ENCODE measurements at regions not wholly inside any gene's neighbourhood (a gene's known extent, or its start where the extent isn't known, plus 50 kb on each side); places are given as distances from the start of the nearest gene placed in this dataset.

- DNase-seq (ENCODE audit: low spot score), result no peak
- intact Hi-C loops (cut with DNase I), result no loop called here
These were observed 517.5 kb upstream of the GRIA3 start for GRCh38 chrX:122666601-122667000.

DNA sequence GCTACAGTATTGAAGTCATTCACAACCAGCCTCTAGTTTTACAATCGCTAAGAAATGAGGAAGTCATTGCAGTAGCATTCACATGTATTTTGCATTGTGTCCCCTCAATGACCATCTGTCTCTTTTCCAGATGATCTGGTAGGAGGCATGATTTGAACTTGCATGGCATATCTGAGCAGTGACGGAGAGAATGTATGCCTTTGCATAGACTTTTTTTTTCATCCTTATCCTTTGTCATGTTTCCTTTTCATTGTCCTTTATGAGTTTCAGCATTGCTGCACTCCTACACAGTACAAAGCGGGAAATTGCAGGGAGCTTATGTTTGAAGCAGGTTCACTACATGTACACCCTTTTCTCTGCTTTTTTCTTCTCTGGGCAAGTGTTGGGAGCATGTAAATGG lies 516.4 kb upstream of the GRIA3 start:
- DNase-seq (ENCODE audit: low spot score), result no peak
- intact Hi-C loops (cut with DNase I), result no loop called here

GRCh38 chrX:122703762-122704161 lies 480.3 kb upstream of the GRIA3 start:
- intact Hi-C loops (cut with DNase I), result no loop called here
- no peak for DNase-seq (ENCODE audit: low spot score)

DNA sequence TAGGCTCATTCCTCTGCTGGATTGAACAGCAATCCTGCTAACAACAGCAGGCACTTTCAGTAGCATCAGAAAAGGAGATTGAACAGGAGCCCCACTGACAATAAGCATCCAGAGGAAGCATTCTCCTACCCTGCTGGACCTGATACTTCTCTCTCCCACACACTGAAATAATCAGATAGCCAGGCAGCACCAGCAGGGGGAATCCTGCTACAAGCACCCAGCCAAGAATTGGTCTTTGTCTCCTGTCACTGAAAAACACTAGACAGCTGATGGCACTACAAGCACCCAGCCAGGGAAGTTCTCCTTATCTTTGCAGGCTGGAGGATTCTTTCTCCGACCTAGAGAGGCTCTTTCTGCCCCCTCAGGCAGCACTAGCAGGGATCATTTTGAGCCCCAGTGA lies 444.3 kb upstream of the GRIA3 start:
- DNase-seq (ENCODE audit: low spot score), result no peak
- intact Hi-C loops (cut with DNase I), result no loop called here

GRCh38 chrX:122770581-122770980 lies 413.5 kb upstream of the GRIA3 start:
- DNase-seq (ENCODE audit: low spot score), result no peak
- intact Hi-C loops (cut with DNase I), result no loop called here

- intact Hi-C loops (cut with DNase I), result no loop called here
These were observed 412.1 kb upstream of the GRIA3 start for GRCh38 chrX:122771933-122772332.

GRCh38 chrX:122777766-122778165 lies 406.3 kb upstream of the GRIA3 start:
- no peak for DNase-seq (ENCODE audit: low spot score)
- intact Hi-C loops (cut with DNase I), result no loop called here

More at GRCh38 chrX:122771933-122772332, 412.1 kb upstream of the GRIA3 start:
- DNase-seq (ENCODE audit: low spot score), result no peak

- intact Hi-C loops (cut with DNase I), result no loop called here
- DNase-seq (ENCODE audit: low spot score), result no peak
These were observed 400.2 kb upstream of the GRIA3 start for GRCh38 chrX:122783918-122784317.

- intact Hi-C loops (cut with DNase I), result no loop called here
- DNase-seq (ENCODE audit: low spot score), result no peak
These were observed 396.8 kb upstream of the GRIA3 start for GRCh38 chrX:122787231-122787630.

DNA sequence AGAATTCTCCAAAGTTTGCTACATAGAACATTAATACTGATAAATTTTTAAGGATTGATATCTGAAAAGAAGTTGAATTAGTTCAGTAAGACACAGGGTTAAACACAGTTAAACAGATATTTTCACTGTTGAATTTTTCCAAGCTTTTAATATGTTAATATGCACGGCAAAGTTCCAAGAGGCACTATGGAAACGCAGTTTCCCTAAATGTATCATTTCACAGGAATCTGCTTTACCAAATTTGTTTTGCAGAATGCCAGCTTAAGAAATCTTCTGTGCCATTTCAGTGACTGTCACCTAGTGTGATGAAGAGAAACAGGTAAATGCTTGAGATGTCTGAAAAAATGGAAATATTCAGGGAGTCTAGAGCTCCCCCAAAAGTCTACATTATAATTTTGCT lies 395.9 kb upstream of the GRIA3 start:
- intact Hi-C loops (cut with DNase I), result no loop called here

GRCh38 chrX:122790376-122791095 lies 393.5 kb upstream of the GRIA3 start:
- intact Hi-C loops (cut with DNase I), result no loop called here
- DNase-seq (ENCODE audit: low spot score), result no peak

More for the DNA sequence above, 395.9 kb upstream of the GRIA3 start:
- no peak for DNase-seq (ENCODE audit: low spot score)

GRCh38 chrX:122813876-122814275 lies 370.2 kb upstream of the GRIA3 start:
- intact Hi-C loops (cut with DNase I), result no loop called here
- DNase-seq (ENCODE audit: low spot score), result no peak

DNA sequence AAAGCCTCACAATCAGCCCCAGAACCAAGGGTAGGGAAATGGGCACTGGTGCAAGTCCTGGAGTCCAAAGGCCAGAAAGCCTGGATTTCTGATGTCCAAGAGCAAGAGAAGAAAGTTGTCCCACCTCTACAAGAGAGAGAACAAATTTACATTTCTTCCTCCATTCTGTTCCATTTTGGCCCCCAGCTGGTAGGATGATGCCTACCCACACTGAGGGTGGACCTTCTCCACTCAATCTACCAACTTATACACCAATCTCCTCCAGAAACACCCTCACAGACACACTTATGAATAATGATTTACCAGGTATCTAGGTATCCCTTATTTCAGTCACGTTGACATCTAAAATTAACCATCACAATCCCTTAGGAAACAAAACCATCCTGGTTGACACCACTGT lies 367.8 kb upstream of the GRIA3 start:
- intact Hi-C loops (cut with DNase I), result no loop called here
- no peak for DNase-seq (ENCODE audit: low spot score)

GRCh38 chrX:122817321-122817955 lies 366.6 kb upstream of the GRIA3 start:
- DNase-seq (ENCODE audit: low spot score), result no peak
- intact Hi-C loops (cut with DNase I), result no loop called here

DNA sequence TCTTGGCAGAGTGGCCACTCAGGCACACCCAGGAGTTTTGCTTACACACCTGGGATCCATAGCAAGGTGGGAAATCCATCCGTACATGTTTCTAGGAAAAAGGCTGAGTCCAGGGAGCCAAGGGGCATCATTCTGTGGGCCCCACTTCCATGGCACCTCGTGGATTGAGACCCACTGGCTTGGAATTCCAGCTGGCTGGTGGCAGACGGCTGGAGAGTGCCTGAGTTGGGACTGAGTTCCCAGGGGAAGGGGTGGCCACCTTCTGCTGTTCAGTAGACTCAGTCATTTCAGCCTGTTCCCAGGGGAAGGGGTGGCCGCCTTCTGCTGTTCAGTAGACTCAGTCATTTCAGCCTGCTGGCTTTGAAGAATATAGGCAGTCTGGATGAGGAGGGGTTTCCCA lies 366.0 kb upstream of the GRIA3 start:
- DNase-seq (ENCODE audit: low spot score), result no peak
- intact Hi-C loops (cut with DNase I), result no loop called here

DNA sequence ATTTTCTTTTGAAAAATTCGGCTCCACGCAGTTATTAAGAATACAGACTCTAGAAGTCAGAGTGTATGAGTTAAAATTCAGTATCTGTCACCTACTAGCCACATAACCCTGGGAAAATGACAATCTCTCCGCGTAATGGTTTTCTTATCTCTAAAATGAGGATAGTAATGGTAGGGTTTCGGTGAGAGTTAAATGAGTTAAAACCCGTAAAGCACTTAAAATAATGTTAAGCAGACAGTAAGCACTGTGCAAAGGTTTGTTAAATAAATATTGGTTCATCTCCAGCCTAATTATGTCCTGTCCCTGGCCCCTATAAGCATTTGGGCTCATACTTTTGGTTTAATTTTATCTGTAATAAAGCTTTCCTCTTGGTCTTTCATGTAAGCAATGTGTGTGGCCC lies 350.8 kb upstream of the GRIA3 start:
- intact Hi-C loops (cut with DNase I), result no loop called here

DNA sequence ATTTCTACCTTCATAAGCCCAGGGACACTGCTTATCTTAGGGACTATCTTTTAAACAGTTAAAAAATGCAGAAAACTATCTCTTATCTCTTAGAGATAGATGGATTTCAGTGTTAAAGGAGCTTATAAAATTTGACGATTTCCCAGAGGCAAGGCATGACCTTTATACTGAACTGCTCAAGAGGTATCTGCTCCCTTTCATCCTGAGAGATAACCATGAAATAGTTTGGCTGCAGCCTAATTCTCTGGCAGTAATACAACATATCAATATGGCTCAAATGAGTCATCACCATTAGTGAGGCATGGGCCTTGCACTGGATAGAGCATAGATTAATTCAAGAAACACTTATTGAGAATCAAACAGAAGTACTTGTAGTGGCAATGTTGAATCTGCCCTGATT lies 348.2 kb upstream of the GRIA3 start:
- intact Hi-C loops (cut with DNase I), result no loop called here
- DNase-seq (ENCODE audit: low spot score), result no peak

More for the DNA sequence above, 350.8 kb upstream of the GRIA3 start:
- DNase-seq (ENCODE audit: low spot score), result no peak

DNA sequence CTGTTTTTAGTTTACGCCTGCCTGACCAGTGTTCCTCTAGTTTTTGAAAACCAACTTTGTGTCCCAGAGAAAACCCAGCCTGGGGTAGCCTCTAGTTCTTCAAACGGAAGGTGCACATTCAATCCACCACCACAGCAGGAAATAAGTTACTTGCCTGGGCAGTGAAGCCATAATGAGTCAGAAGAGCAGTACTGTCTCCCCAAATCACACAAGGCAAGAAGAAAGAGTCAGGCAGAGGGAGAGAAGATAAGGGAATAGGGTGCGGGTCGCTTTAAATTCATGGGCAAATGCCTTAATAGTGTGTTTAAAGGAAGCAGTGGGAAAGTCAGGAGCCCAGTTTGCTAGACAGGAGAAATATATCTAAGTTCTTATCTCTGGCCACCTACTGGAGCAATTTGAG lies 333.8 kb upstream of the GRIA3 start:
- no peak for DNase-seq (ENCODE audit: low spot score)
- intact Hi-C loops (cut with DNase I), result no loop called here

GRCh38 chrX:122856205-122856604 lies 327.9 kb upstream of the GRIA3 start:
- no peak for DNase-seq (ENCODE audit: low spot score)
- intact Hi-C loops (cut with DNase I), result no loop called here

DNA sequence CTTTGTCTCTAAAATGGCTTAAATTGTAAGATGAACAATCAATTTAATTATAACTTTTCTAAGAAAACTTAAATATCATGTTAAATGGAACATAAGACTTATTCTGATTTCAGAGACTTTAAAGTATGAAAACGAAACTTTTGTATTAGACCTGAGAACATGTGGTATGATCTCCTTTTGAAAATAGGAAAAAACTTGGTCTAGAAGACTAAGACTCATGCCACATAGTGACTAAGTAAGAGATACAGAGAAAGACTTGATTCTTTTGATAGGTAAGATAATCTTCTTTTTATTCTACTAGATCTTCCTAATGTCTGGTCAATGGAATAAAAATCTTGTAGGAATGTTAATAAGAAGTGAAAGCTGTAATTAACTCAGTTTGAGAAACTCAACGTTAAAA lies 326.3 kb upstream of the GRIA3 start:
- intact Hi-C loops (cut with DNase I), result no loop called here
- DNase-seq (ENCODE audit: low spot score), result no peak

DNA sequence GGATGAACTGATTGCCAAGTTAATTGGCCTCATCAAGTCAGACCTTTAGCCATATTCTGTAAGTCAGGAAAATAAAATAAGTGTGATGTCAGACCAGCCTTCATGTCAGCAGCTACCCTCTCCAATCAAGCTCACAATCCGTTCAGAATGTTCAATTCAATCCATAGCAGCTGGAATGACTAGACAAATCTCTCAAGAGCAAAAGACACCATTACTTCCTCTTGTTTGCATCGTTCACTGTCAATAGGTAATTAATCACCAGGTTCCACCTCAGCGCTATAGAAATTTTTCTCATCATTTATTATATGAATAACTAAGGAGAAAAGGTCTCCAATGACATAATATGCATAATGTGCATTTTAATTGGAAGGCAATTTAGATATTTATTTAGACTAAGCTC lies 321.0 kb upstream of the GRIA3 start:
- DNase-seq (ENCODE audit: low spot score), result no peak
- intact Hi-C loops (cut with DNase I), result no loop called here
